Tibial nerve (tissue), 4 donors: ENCODE measurements at regions not wholly inside any gene's neighbourhood (a gene's known extent, or its start where the extent isn't known, plus 50 kb on each side); places are given as distances from the start of the nearest gene placed in this dataset.

Experiments used
- EP300 ChIP-seq, 2 donors: sonication (generic); formaldehyde crosslinking; IDR thresholded peaks; one replicate each; pipeline ENCODE4 v1.6.1; 2017; ENCODE audit warnings: antibody characterized with exemption in 2 of 2, mild to moderate bottlenecking in 1 of 2
- POLR2A ChIP-seq, 2 donors: fragments of 450-650 bp; IDR thresholded peaks; one replicate each; pipeline ENCODE4 v1.6.1; 2017; ENCODE audit warnings: antibody characterized with exemption in 2 of 2, mild to moderate bottlenecking in 2 of 2, moderate library complexity in 2 of 2
- TF ChIP-seq, protein P1 (sequence below), 5 experiments: fragments of 200-600 bp in 3 of 5; fragments of 450-650 bp in 2 of 5; sonication (generic) in 3 of 5; IDR thresholded peaks; one replicate each; pipeline ENCODE4 v1.5.1; 2016 to 2019; ENCODE audit warnings: antibody characterized with exemption in 5 of 5, mild to moderate bottlenecking in 3 of 5, moderate library complexity in 2 of 5

DNA sequence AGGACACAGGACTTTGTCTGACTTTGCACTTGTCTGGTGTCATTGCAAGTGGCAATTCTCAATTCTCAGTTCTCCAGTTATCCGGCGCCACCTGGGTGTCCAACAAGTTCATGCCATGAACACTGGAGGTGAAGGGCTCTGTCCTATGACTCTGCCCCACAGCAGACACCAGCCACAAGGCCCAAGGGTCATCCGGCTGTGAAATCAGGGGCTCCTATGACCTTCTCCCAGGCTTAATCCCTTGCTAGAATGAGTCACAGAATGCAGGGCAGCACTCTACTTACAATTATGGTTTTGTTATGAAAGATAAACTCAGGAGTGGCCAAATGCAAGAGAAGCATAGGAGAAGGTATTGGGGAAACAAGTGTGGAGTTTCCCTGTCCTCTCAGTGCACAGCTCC is 392.0 kb downstream of the GADD45G start:
- TF ChIP-seq, protein P1, sequence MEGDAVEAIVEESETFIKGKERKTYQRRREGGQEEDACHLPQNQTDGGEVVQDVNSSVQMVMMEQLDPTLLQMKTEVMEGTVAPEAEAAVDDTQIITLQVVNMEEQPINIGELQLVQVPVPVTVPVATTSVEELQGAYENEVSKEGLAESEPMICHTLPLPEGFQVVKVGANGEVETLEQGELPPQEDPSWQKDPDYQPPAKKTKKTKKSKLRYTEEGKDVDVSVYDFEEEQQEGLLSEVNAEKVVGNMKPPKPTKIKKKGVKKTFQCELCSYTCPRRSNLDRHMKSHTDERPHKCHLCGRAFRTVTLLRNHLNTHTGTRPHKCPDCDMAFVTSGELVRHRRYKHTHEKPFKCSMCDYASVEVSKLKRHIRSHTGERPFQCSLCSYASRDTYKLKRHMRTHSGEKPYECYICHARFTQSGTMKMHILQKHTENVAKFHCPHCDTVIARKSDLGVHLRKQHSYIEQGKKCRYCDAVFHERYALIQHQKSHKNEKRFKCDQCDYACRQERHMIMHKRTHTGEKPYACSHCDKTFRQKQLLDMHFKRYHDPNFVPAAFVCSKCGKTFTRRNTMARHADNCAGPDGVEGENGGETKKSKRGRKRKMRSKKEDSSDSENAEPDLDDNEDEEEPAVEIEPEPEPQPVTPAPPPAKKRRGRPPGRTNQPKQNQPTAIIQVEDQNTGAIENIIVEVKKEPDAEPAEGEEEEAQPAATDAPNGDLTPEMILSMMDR (IDR thresholded peaks at IDR 0.05) = no peak
- no peak for TF ChIP-seq POLR2A (IDR thresholded peaks at IDR 0.05)
- no peak for TF ChIP-seq EP300 (IDR thresholded peaks at IDR 0.05)
